D341Med (cell line): ENCODE measurements at regions not wholly inside any gene's neighbourhood (a gene's known extent, or its start where the extent isn't known, plus 50 kb on each side); places are given as distances from the start of the nearest gene placed in this dataset.
A peak's percentile ranks its signal among the peaks of the same experiment; 100 is the strongest.

Experiments
- DNase-seq: peaks from one replicate; pipeline ENCODE4 v3.0.0; 2012; ENCODE audit warnings: low spot score

DNA sequence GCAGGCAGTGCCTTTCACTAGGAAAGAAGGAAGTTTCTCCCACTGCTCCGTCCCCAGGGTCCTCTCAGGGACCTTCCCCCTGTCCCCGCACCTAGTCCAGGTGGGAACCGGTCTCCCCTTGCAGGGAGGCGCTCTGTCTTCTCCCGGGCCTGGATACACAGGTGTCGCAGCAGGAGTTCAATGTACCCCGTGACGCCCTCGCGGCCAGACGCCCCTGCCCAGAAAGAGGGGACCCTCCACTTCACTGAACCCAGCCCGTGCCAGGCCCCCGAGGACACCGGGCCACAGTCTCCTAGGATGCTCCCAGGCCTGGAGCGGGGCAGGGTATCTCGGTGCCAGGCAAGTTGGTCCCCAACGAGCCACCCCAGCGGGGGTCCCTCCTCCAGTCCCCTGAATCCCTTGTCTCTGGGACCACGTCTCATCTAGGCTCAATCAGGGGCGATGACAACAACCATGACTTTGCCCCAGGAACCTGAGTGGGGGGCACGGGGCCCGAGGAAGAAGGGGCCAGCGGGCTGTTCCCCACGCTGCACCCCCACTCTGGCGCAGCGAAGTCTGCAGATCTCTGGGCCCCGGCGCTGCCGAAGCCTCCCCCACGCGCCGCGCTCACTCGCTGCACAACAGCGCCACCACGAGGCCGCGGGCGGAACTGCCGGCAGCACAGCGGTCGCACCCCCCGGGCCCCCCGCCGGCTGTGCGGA, 103.0 kb downstream of the EDN3 start:
- peak; percentile 97 for DNase-seq

DNA sequence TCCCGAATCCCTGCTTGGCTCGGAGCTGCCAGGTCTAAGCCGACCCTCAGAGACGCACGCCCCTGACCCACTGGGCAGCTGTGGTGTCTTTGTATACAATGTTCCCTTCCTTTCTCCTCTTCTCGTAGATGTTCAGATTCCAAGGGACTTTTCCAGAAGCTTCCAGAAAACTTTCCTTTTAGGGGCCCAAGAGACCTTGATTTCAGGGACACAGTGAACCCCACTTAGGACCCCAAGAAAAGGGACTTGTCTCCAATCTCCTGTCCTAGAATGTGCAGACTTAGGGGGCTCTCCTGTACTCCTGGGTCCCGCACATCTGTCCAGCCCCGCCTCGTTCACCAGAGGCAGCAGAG, 103.5 kb downstream of the EDN3 start:
- DNase-seq: no peak

DNA sequence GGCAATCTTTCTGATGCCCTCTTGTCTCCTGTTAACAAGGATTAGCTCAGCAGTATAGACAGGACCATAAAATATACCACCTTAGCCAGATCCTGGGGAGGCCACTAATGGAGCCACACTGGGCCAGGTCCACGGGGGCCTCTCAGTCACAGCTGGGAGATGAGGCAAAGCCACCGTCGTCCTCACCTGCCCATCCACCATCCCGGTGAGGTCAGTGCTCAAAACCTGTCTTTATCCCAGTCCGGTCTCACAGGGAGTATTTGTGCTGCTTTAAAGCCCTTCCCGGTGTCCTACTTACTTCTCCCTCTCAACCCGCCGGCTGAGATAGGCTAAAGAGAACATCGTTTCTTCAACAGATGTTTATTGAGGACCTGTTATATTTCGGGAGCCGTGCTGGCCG, 104.3 kb downstream of the EDN3 start:
- no peak for DNase-seq

DNA sequence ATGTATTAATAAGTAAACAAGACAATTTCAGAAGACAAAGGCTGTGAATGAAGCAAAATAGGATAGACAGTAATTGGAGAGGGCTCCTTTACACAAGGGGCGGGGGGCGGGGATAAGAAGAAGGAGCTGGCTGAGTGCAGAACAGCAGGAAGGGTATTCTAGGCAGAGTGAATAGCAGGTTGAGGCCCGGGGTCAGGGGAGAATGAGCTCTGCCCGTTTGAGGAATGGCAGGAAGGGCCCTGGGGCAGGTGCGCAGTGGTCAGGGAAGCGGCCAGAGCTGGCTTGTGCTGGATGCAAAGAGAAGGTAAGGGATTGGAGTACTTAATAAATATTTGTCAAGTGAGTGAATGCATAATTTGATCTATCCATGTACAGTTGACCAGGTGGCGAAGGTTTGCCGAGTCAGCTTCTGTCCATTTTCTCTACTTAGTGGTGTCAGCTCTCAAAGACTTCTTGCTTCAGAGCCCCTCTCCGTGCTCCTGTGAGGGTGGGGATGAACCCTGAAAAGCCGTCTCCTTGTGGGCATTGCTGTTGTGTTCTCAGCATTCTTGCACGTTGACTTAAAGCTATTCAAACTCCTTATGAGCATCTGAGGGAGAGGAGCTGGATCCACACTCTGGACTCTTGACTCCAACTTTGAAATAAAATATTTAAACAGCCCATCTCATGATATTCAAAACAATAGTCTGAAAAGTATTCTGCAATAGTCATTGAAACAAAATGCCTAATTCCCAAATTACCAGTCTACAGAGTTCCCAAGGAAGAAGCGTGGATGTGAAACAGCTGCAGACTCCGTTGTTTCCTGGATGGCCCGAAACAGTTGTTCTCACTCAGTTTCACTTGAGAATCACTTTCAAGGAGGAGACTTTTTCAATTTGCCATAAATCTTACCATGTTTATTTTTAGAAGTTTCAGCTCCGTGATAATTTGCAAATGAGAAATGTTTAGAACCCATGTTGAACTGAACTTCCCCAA, 105.1 kb downstream of the EDN3 start:
- DNase-seq: no peak

DNA sequence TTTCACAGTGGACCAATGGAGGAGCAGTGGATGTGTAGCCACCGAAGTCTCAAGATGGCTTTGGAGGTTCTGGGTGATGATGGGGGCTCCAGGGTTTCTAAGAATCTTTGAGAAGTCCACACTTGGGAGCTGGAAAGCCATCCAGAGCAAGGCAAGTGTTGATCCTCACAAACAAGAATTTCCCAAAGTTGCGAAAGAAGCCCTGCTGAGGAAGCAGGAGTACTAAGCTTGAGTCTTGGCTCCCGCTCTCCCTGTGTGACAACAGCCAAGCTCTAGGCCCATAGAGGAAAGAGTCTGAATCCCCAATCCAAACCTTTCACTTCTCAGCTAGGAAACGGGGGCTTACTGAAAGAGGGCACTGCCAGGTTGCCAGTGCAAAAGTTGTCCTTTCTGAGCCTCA, 106.0 kb downstream of the EDN3 start:
- no peak for DNase-seq

DNA sequence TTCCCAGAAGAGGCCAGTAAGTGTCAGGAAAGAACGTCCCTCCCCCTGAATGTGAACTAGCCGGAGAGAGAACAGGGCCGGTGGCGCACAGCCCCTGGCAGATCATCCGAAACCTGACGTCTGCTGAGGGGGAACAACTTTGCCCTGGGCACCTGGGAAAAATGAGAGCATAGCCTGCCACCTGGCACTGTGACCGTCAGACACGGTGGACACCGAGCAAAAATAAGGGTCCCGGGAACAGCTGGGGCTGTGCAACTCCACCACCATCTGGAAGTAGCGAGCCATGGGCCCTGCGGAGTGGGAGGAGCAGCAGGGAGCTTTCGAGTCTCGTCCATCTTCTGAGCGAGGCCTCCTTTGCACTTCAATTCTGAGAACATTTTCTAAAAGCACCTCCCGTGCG, 110.8 kb downstream of the EDN3 start:
- DNase-seq: no peak

DNA sequence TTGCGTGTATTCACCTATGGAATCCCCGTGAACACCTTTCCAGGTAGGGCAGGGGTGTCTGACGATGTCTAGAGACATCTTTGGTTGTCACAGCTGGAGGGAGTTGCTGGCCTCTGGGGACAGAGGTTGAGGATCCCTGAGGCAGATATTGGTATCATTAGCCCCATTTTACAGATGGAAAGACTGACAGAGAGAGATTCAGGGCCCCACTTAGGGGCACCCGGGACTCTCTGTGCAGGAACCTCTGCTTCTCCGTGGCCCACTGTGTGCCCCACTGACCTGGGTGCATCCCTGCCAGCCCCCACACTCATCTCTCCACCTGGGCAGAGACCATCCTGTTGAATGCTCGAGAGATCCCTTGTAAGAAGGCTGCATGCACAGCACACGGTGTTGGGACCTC, 111.2 kb downstream of the EDN3 start:
- no peak for DNase-seq

DNA sequence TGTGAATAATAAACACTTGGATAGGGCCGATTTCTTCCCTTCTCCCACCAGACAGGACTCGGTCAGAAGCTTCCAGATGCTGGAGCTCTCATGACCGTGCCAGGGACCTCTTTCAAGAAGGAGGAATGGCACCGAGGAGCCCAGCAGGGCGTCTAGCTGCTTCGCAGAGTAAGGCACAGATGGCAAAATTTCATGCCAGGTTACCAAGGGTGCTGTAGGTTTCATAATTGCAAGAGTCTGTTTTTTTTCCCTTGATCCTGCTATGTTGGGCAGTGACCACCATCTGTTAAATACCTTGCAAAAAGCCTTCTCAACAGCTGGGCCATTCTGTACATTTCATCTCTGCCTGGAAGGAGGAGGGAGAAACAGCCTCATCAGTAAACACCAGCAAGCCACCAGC, 111.8 kb downstream of the EDN3 start:
- DNase-seq: no peak

DNA sequence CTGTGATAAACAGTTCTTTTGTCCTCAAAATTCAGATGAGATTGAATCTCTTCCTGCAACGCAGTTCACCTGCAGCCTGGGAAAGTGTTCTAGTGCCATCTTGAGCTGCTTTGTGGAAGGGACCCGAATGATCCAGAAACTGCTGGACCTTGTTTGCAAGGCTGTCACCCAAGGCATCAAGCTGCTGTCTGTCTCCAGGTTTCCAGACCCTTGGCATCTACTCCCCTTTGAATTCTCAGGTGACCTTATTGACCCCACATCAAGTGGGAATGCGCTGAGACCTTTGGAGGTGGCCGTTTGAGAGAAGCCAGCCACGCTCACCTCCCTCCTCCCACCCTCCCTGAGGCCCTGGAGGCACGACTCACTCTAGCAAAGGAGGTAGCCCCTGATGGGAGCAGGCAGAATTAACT, 112.5 kb downstream of the EDN3 start:
- no peak for DNase-seq

DNA sequence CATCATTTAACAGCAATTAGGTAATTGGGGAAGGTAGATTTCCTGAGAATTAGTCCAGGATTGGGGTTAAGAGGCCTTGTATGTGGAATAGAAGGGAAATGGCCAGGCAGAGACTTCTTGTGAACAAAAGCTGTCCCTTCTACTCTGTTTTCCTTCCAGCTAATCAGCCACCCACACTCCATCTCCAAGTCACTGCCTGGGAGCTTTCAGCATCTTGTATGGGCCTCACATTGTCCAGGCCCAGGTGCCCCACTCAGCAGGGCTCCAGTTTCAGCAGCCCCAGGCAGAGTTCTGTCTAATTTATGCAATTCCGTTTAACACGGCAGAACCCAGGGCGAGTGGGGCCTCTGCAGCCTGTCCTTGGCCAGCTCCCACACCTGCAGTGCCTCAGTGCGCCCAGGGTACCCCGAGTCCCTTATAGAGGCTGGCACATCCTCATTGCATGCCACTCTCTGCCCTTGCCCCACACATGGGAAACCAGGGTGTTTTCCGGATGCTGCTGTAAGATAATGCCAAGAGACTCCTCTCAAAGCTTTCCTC, 113.0 kb downstream of the EDN3 start:
- no peak for DNase-seq

DNA sequence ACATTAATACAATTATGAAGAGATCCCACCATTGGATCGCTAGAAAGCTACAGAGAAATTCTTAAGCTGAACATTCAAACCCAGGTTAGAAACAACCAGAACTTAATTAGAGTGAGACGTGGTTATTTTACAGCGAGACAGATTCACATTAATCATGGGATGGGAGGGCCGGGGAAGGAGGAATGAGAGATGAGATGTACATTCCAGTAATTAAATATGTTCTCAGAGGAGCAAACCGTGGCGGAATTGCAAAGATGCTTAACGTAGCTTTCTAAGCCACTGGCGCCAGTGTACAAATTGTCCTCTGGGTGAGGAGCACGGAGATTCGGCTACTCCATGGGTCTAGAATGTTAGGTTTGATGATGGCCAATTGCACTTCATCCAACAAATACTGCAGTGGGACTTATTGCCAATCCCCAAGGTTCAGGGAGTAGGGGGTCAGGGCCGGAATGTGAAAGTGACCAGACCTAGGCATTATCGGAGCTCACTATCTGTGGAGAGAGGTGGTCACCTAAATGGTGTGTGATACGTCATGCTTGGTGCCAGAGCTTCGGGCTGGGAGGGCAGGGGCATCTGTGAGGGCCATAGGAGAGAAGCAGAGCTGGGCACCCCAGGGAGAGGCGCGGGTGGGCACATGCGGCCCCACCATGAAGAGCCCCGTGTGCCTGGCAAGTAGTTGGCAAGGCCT, 114.7 kb downstream of the EDN3 start:
- DNase-seq: no peak

DNA sequence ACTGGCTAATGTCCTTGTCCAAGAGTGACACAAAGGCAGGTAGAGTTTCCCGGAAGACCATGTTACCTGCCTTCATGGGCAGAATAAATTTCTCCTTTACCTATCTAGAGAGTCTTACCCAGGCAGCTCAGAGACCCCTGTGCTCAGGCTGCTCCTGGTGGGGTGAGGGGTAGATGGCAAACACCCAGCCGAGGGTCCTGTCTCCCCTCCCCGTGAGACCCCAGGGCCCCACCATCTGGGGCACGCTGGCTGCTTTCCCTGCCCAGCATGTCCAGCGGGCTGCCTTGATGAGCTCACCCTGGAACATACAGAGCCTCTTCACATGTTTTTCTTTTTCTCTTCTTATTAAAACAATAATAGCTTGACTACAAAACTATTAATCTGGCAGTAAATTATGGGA, 116.5 kb downstream of the EDN3 start:
- no peak for DNase-seq

DNA sequence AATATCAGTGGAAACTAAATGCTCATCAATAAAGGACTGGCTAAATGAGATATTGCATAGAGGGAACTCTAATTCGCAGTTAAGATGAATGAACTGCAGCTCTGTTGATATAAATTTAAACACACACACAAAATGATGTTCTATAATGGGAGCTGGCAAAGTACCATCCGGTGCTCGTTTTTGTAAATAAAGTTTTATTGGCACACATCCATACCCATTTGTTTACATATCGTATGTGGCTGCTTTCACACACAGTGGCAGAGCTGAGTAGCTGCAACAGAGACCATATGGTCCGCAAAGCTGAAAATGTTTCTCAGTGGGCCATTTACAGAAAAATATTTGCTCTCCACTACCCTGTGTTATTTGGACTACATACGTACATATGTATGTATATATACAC, 120.7 kb downstream of the EDN3 start:
- DNase-seq: no peak

DNA sequence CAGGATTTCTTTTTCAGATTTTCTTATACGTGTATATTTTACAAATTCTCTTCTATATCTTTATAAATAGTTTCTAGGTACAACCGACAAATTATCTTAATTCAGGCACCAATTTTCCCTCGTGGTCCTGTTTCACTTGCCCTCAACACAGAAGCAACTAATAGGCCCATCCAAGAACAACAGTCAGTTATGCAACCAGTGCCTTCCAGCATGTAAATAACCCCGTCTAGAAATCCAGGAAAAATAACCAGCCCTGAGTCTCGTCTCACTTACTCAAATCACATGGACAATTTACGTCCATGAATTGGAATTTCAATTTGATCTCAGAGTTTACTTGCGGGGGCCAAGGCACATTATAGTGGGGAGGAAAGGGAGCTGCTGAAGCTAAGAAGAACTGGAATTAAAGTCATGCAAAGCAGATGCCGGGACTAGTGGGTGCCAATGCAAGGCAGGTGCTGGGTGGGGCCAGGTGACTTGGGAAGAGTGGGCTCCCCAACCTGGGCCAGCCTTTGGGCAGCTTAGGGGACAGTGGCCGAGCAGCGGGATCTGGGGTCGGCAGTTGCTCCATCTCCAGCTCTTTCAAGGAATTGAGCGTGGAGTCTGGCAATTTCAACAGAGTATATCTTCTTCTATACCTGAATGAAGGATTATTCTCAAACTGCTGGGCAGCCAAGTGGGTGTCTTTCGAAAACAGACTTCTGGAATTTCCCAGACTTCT, 121.7 kb downstream of the EDN3 start:
- DNase-seq: no peak

DNA sequence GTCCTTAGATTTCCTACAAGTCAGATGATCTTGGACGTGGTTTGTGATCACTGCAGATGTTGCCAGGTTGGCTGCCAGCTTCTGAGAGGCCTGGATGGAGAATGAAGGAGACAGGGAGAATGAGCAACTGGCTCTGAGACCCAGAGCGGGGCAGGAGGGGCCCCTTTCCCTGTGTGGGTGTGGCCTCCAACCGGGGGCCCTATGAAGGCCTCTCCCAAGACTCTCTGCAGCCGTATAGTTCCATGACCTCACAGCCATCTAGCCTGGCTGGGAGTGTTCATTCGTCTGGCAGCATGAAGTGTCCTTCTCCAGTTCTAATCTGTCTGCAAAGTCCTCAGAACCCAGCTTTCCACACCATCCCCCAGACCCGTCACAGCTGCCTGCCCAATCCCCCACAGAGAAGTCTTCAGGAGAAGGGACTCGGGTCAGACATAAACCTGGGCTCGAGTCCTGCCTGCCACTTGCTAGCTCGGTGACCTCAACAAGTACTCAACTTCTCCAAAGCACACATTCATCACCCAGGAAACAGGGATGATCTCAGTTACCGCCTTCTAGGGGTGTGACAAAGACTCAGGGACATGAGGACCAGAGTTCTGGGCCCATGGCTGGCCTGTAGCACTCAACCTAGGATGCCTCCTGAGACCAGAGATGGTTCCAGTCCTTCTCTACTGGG, 122.6 kb downstream of the EDN3 start:
- DNase-seq: no peak

DNA sequence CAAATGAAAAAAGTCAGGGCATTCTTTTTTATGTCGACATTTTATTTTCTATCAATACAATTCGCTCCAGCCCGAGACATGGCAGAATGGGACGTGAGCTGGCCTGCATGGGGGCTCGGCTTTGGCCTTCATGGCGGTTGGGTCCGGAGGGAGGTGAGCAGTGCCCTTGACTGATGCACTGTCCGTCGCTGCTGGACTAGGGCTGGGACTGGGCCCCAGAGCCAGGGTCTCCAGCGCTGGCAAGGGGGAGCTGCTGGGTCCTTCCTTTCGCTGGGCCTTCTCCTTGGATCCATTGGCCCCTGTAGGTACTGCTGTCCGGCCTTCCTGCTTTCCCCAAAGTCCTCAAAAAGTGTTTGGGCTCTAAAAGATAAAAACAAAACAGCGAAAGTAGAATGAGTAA, 124.6 kb downstream of the EDN3 start:
- no peak for DNase-seq

DNA sequence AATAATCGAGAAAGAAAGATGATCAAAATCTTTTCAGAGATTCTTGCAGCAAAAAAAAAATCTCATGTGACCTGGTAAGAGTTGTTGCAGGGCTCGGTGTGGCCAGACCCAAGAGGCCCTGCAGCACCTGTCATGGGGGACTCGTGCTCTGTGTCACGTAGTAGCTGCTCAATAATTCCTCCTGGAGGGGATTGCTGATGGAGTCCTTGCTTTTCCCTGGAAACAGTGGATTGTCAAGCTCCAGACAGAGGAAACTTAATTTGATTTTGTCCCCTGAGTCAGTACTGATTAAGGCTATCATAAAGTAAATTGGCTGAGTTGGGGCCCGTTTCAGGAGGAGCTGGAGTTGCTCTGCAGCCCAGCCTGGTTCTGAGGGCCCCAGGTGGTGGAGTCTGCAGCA, 125.2 kb downstream of the EDN3 start:
- no peak for DNase-seq

DNA sequence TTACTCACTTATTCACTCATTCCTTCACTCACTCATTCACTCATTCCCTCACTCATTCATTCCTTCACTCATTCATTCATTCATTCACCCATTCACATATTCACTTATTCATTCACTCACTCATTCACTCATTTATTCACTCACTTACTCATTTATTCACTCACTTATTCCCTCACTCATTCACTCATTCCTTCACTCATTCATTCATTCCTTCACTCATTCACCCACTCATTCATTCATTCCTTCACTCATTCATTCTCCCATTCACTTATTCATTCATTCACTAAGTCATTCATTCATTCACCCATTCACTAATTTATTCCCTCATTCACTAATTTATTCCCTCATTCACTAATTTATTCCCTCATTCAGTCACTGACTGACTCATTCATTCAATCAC, 127.6 kb downstream of the EDN3 start:
- DNase-seq: no peak

DNA sequence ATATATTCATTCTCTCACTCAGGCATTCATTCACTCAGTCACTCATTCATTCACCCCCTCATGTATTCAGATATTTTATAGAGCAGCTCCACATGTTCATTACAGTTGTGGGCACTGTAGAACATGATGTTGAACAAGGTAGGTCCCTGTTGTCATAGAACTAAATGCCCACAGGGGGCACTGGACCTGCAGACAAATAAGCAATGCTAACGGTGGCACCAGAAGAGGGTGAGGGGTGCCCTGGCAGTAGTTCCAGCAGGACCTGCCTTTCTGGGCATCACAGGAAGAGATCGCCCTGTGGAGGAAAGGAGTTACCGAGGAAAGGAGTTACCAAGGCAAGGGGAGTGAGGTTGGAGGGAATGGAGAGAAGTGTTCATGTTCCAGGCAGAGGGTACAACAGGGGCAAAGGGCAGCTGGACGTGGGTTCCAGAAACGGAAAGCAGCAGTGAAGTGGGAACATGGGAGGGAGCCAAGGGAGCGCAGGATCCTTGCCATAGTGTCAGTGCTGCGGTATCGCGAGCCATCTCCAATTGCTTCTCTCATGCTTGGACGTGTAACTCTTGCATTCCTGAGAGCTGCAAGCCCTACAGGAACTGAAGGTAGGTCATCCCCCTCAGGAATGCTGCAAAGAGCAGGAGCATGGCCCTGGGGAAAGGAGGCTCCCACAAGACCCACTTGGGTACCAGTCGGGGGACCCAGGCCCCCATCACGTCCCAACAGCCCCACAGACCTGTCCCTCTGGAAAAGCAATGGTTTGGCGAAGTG, 128.2 kb downstream of the EDN3 start:
- DNase-seq: no peak

DNA sequence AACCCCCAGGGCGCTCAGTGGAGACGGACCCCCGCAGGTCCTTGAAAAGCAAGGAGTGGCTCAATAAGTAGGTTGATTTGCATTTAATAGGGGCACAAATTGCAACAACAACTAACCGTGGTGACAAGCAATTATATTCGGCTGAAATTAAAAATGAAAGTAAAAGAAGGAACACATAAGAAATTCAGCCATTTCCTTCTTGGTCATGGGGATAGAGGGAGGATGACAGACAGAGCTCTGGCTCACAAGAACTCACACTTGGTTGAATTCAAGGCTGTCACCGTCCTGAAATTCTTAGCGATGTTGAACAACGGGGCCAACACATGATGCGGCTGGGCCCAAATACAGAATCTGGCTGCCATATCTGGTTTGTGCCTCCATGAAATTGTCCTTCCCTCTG, 129.0 kb downstream of the EDN3 start:
- no peak for DNase-seq

DNA sequence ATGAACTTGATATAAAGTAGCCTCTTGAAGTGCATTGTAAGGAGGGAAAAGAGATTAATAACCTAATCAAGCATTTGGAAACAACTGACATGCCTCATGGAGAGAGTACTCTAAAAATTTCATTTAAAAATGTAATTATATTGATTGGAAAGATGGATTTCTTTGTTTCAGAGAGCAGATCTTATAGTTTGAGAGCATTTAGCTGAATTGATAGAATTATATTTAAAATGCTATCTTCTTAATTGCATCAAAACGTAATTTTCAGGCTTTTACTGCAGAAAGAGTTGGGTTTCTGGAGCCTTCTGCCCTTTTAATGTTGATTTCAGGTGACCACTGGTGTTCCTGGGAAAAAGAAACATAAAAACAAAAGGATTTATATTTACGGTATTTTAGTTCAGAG, 130.6 kb downstream of the EDN3 start:
- DNase-seq: no peak
